ENCODE measurements at regions not wholly inside any gene's neighbourhood (a gene's known extent, or its start where the extent isn't known, plus 50 kb on each side); places are given as distances from the start of the nearest gene placed in this dataset.

GRCh38 chr3:64306745-64307144 is 81.5 kb upstream of the PRICKLE2 start:
- TF ChIP-seq EP300 (IDR thresholded peaks at IDR 0.05; ENCODE audit: borderline replicate concordance), result no peak
- no peak for TF ChIP-seq REST (IDR thresholded peaks at IDR 0.05; ENCODE audit: low read depth)
- TF ChIP-seq YY1 (IDR thresholded peaks at IDR 0.05; ENCODE audit: low read depth), result no peak
- TF ChIP-seq TAF1 (IDR thresholded peaks at IDR 0.05; ENCODE audit: low read depth), result no peak
- no peak for TF ChIP-seq RAD21 (IDR thresholded peaks at IDR 0.05; ENCODE audit: low read depth)
- no peak for TF ChIP-seq CREB1 (IDR thresholded peaks at IDR 0.05; ENCODE audit: low read depth)

- no peak for TF ChIP-seq TCF12 (IDR thresholded peaks at IDR 0.05; ENCODE audit: low read depth)
- TF ChIP-seq FOXM1 (IDR thresholded peaks at IDR 0.05; ENCODE audit: borderline replicate concordance, low read depth), result no peak
- no peak for TF ChIP-seq CEBPB (IDR thresholded peaks at IDR 0.05)
- TF ChIP-seq TEAD4 (IDR thresholded peaks at IDR 0.05), result no peak
- TF ChIP-seq EP300 (IDR thresholded peaks at IDR 0.05; ENCODE audit: borderline replicate concordance), result no peak
- TF ChIP-seq CREB1 (IDR thresholded peaks at IDR 0.05; ENCODE audit: low read depth), result no peak
- no peak for TF ChIP-seq ZBTB7A (IDR thresholded peaks at IDR 0.05; ENCODE audit: low read depth)
- TF ChIP-seq USF1 (IDR thresholded peaks at IDR 0.05), result no peak
- no peak for TF ChIP-seq NFIC (IDR thresholded peaks at IDR 0.05)
- no peak for TF ChIP-seq MAX (IDR thresholded peaks at IDR 0.05)
- TF ChIP-seq EGR1 (IDR thresholded peaks at IDR 0.05), result no peak
- no peak for TF ChIP-seq REST (IDR thresholded peaks at IDR 0.05; ENCODE audit: low read depth)
- TF ChIP-seq RAD21 (IDR thresholded peaks at IDR 0.05; ENCODE audit: low read depth), result no peak
- TF ChIP-seq YY1 (IDR thresholded peaks at IDR 0.05; ENCODE audit: low read depth), result no peak
These were observed 80.5 kb upstream of the PRICKLE2 start for GRCh38 chr3:64305731-64306130.

GRCh38 chr3:64304828-64305410 is 79.7 kb upstream of the PRICKLE2 start:
- TF ChIP-seq EGR1 (IDR thresholded peaks at IDR 0.05), result no peak
- no peak for TF ChIP-seq YY1 (IDR thresholded peaks at IDR 0.05; ENCODE audit: low read depth)
- TF ChIP-seq CEBPB (IDR thresholded peaks at IDR 0.05), result no peak
- no peak for TF ChIP-seq TEAD4 (IDR thresholded peaks at IDR 0.05)
- no peak for TF ChIP-seq USF1 (IDR thresholded peaks at IDR 0.05)
- TF ChIP-seq ZBTB7A (IDR thresholded peaks at IDR 0.05; ENCODE audit: low read depth), result no peak
- no peak for TF ChIP-seq NFIC (IDR thresholded peaks at IDR 0.05)

- TF ChIP-seq FOXM1 (IDR thresholded peaks at IDR 0.05; ENCODE audit: borderline replicate concordance, low read depth), result no peak
- no peak for TF ChIP-seq TCF12 (IDR thresholded peaks at IDR 0.05; ENCODE audit: low read depth)
- TF ChIP-seq CEBPB (IDR thresholded peaks at IDR 0.05), result no peak
- no peak for TF ChIP-seq MAX (IDR thresholded peaks at IDR 0.05)
- no peak for TF ChIP-seq USF1 (IDR thresholded peaks at IDR 0.05)
- no peak for TF ChIP-seq TEAD4 (IDR thresholded peaks at IDR 0.05)
- no peak for TF ChIP-seq RAD21 (IDR thresholded peaks at IDR 0.05; ENCODE audit: low read depth)
- TF ChIP-seq NFIC (IDR thresholded peaks at IDR 0.05), result no peak
- no peak for TF ChIP-seq REST (IDR thresholded peaks at IDR 0.05; ENCODE audit: low read depth)
- no peak for TF ChIP-seq EGR1 (IDR thresholded peaks at IDR 0.05)
- no peak for TF ChIP-seq YY1 (IDR thresholded peaks at IDR 0.05; ENCODE audit: low read depth)
These were observed 78.6 kb upstream of the PRICKLE2 start for GRCh38 chr3:64303881-64304280.

Data from Ishikawa (cell line).